Activated CD8-positive, alpha-beta T cell treated with anti-CD3 and anti-CD28 coated beads for 36 hours (primary cell): ENCODE measurements at regions not wholly inside any gene's neighbourhood (a gene's known extent, or its start where the extent isn't known, plus 50 kb on each side); places are given as distances from the start of the nearest gene placed in this dataset.

Experiments used
- ATAC-seq: fragments of 200-7000 bp; cut with Tn5 transposase; one replicate; pipeline ENCODE4 v1.10.0; 2021; ENCODE audit warnings: mild to moderate bottlenecking, moderate library complexity
- CTCF ChIA-PET: fragments of 350-600 bp; sonication (Branson Sonifier 250); formaldehyde crosslinking; loops from one replicate; lab custom pipeline; 2021; ENCODE audit warnings: antibody characterized with exemption; lab: Charles Lee
- POLR2A ChIA-PET: fragments of 350-600 bp; sonication (Branson Sonifier 250); formaldehyde crosslinking; loops from one replicate; lab custom pipeline; 2021; ENCODE audit warnings: antibody characterized with exemption; lab: Charles Lee
- DNase-seq: peaks from one replicate; pipeline ENCODE4 v3.0.0-alpha.2; 2020
- H3K27ac Mint-ChIP-seq: one replicate; pipeline ENCODE4 v1.8.0; 2021; ENCODE audit warnings: mild to moderate bottlenecking, mixed read lengths
- H3K27me3 Mint-ChIP-seq: one replicate; pipeline ENCODE4 v1.8.0; 2021; ENCODE audit warnings: mixed read lengths
- H3K36me3 Mint-ChIP-seq: one replicate; pipeline ENCODE4 v1.8.0; 2021; ENCODE audit warnings: low read depth, mixed read lengths
- H3K4me1 Mint-ChIP-seq: one replicate; pipeline ENCODE4 v1.8.0; 2021; ENCODE audit warnings: low read depth, mixed read lengths
- H3K4me3 Mint-ChIP-seq: one replicate; pipeline ENCODE4 v1.8.0; 2021; ENCODE audit warnings: mild to moderate bottlenecking, moderate library complexity, mixed read lengths
- H3K9me3 Mint-ChIP-seq: one replicate; pipeline ENCODE4 v1.8.0; 2021; ENCODE audit warnings: mixed read lengths
- CTCF ChIP-seq: fragments of 200-600 bp; IDR thresholded peaks from one replicate; pipeline ENCODE4 v1.8.0; 2022; ENCODE audit warnings: antibody characterized with exemption, mild to moderate bottlenecking
- intact Hi-C: fragments of 100-400 bp; cut with micrococcal nuclease; formaldehyde crosslinking; loops from one replicate; pipeline ENCODE4 v1.10.0; 2022

- intact Hi-C loops, result no loop called here
- no peak for DNase-seq
- Mint-ChIP-seq H3K36me3 (no peaks in the 10 kb centered on the region), H3K27ac (no peak overlapping the region), H3K9me3 (peaks cover 6% of the 10 kb centered on the region), H3K4me1 (no peaks in the 10 kb centered on the region), H3K4me3 (no peak overlapping the region), H3K27me3 (no peaks in the 10 kb centered on the region)
- CTCF ChIA-PET, result no interaction called here
- no peak for ATAC-seq
- POLR2A ChIA-PET, result no interaction called here
- no peak for TF ChIP-seq CTCF
Measured at GRCh38 chr16:65200156-65200773, 78.4 kb upstream of the CDH11 start.

GRCh38 chr16:65196420-65197075 lies 74.7 kb upstream of the CDH11 start:
- TF ChIP-seq CTCF, result no peak
- ATAC-seq (no peak), DNase-seq (no peak)
- ChIA-PET POLR2A (no interaction called here), CTCF (no interaction called here)
- Mint-ChIP-seq H3K4me3 (no peak overlapping the region), H3K9me3 (peaks cover 6% of the 10 kb centered on the region), H3K4me1 (no peaks in the 10 kb centered on the region), H3K36me3 (no peaks in the 10 kb centered on the region), H3K27ac (no peak overlapping the region), H3K27me3 (no peaks in the 10 kb centered on the region)
- intact Hi-C loops, result no loop called here

- Mint-ChIP-seq H3K27ac (no peak overlapping the region), H3K4me1 (no peaks in the 10 kb centered on the region), H3K27me3 (no peaks in the 10 kb centered on the region), H3K36me3 (no peaks in the 10 kb centered on the region), H3K9me3 (peaks cover 3% of the 10 kb centered on the region), H3K4me3 (no peak overlapping the region)
- TF ChIP-seq CTCF, result no peak
- intact Hi-C loops, result no loop called here
- DNase-seq, result no peak
- POLR2A ChIA-PET, result no interaction called here
- ATAC-seq, result no peak
- CTCF ChIA-PET, result no interaction called here
Measured at GRCh38 chr16:65195998-65196397, 74.1 kb upstream of the CDH11 start.

GRCh38 chr16:65185241-65185778 lies 63.4 kb upstream of the CDH11 start:
- ATAC-seq (no peak), DNase-seq (no peak)
- no peaks in the 10 kb centered on the region for H3K4me1 Mint-ChIP-seq
- H3K36me3 Mint-ChIP-seq, result no peaks in the 10 kb centered on the region
- no peaks in the 10 kb centered on the region for H3K27me3 Mint-ChIP-seq
- H3K9me3 Mint-ChIP-seq, result peaks cover 10% of the 10 kb centered on the region
- no peak overlapping the region for H3K4me3 Mint-ChIP-seq
- intact Hi-C loops, result no loop called here
- CTCF ChIA-PET, result no interaction called here
- POLR2A ChIA-PET, result no interaction called here
- TF ChIP-seq CTCF, result no peak
- H3K27ac Mint-ChIP-seq, result no peak overlapping the region

GRCh38 chr16:65181071-65181561 lies 59.3 kb upstream of the CDH11 start:
- no peak for TF ChIP-seq CTCF
- ChIA-PET POLR2A (no interaction called here), CTCF (no interaction called here)
- H3K36me3 Mint-ChIP-seq, result no peaks in the 10 kb centered on the region
- DNase-seq (no peak), ATAC-seq (no peak)
- no peak overlapping the region for H3K4me3 Mint-ChIP-seq
- intact Hi-C loops, result no loop called here
- H3K9me3 Mint-ChIP-seq, result peaks cover 6% of the 10 kb centered on the region
- H3K27me3 Mint-ChIP-seq, result no peaks in the 10 kb centered on the region
- no peaks in the 10 kb centered on the region for H3K4me1 Mint-ChIP-seq
- no peak overlapping the region for H3K27ac Mint-ChIP-seq
